Fibroblast of skin of left biceps (primary cell): ENCODE measurements at regions not wholly inside any gene's neighbourhood (a gene's known extent, or its start where the extent isn't known, plus 50 kb on each side); places are given as distances from the start of the nearest gene placed in this dataset.
A peak's percentile ranks its signal among the peaks of the same experiment; 100 is the strongest.

ENCODE experiments used
- DNase-seq, 2 experiments: peaks; one replicate each; pipeline ENCODE4 v3.0.0-alpha.2; 2013; ENCODE audit warnings: low read depth in 2 of 2

DNA sequence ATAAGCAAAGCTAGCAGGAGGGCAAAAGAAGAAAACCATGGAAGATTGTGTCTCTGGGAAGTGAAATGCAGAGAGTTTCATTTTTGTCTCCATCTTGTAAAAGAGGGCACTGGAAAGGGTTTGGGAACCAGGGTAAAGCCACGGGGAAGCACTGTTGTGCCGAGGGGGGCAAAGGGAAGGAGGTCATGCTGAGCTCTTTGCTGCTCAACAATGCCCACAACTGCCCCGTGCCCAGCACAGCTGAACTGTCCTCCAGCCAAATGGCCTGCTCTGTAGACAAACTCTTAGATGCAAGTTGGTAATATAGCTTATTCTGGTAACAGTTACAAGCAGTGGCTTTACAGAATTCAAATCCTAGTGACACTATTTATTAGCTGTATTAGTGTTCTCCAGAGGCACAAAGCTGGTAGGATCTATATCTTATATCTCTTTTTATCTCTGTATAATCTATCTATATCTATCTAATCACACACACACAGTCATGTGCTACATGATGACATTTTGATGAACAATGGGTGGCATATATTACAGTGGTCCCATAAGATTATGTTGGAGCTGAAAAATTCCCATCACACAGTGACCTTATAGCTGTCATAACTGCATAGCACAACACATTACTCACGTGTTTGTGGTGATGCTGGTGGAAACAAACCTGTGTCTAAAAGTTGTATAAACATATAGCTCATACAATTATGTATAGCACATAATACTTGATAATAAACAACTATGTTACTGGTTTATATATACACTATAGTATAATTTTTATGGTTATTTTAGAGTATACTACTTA, 203.4 kb upstream of the DDHD1 start:
- no peak for DNase-seq

DNA sequence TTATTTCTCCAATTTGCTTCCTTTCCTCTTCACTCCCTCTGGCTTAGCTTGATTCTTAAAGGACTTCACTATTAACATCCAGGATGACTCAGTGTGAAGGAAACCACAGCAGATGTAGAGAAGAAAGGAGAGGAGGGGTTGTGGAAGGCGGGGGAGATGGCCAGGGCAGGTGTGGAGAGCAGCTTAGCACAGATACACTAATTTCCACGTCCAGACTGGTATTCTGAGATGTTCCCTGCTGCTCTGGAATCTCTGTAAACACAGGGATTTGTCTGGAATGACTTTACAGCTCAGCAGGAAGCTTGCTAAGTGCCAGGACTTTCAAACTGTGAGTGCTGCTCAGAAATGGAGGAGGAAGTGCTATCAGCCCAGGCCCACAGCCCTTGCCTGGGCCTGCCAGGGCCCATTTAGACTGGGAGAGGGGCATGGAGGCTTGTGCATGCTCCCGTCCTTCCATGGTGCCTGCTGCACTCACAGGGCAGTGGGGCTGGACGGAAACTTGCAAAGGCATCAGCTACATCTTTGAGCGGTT, 202.5 kb upstream of the DDHD1 start:
- peak; percentile 66 to 72 for DNase-seq

DNA sequence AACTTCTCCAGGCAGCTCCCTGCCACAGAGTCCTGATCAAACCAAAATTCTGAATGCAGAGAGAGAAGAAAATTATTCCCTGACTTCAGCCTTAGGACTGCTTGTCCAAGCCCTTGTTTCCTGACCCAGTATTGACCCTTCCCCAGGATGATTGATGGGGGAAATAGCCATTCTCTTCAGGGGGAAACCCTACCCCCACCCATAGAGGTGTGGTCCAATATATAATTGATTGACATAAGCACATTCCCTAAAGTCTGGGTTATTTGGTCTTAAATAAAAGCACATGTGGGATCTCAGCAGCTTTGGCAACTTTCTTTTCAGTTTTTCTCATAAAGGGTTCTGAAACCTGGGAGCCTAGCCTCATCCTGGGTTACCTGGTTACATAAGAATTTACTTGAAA, 201.2 kb upstream of the DDHD1 start:
- no peak for DNase-seq

DNA sequence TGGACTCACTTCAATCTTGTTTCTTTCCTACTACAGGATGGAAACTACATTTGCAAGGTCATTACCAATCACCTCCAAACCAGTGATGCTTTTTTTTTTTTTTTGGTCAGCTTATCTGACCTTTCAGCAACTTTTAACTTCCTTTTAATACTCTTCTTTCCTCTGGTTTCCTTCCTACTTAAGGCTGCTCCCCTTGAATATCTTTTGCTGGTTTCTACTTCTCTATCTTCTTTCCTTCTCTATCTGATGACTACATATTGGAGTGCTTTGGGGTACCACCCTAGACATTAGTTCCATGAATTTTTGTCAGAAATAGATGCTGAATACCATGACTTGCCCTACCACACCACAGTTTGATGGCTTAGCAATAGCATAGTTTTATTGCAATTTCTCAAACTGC, 197.7 kb upstream of the DDHD1 start:
- DNase-seq = no peak

DNA sequence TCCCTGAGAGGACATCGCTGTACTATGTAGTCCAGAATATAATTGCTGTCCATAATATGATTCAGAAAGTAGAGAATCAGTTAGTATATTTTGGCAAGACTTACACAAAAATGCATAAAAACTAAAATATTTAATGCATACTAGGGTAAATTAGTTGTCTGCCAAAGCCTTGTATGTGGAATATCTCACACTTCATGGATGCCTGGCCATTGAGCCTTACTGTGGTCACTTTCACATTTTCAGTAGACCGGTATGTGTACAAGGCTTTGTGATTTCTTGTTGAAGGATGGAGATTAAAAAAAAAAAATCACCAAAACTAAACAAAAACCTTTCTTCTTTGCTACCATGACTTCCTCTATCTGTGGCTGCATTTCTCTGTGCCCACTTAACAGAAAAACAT, 197.3 kb upstream of the DDHD1 start:
- no peak for DNase-seq

DNA sequence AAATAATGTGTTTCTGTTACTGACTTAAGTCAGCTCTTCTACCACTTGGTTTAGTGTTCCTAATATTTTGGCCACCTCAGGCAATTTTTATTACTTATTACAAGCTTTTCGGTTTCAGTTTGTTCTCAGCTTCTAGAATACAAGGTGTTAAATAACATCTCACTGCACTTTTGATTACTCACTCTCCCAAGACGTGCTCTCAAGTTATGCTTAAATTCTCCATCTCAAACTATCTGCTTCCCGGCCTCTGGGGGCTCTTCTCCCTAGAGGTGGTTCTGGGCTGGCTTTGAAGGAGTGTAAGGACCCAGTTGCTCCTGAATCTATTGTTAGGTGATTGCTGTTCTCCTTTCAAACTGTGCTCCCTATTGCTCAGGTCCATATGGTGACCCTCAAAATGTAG, 193.9 kb upstream of the DDHD1 start:
- DNase-seq = no peak

DNA sequence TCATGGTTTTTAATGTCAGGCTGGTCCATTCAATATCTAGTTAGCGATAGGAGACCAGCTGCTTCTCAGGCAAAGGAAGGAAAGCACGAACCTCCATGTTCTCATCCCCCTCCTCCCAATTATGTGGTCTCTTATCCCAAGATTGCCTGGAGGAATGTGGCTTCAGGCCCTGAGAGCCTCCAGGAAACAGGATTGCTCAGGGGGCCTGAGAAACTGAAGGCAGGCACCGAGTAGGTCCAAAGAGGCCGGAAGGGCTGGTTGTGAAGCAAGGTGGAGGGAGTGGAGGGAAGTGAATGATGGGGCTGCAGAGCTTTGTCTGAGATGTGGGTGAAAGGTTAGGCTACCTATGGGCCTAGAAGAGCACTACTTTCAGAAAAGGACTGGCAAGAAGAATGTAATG, 188.2 kb upstream of the DDHD1 start:
- no peak for DNase-seq

DNA sequence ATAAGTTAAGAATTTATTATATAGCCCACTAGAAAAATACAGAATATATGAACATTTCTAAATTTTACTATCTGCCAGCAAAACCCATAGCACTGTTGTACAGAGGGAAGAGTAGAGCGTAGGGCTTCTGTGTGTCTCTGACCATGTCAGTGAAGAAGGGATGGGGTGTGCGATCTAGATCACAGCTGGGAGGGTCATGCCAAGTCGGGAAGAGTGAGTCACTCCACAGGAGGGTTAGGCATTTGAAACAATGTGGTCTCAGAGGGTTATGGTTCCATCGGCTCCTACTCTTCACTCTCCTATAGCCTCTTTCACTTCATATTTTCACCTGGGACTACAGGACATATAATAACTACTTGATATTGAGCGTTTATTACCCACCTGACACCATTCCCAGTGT, 185.1 kb upstream of the DDHD1 start:
- DNase-seq = no peak

DNA sequence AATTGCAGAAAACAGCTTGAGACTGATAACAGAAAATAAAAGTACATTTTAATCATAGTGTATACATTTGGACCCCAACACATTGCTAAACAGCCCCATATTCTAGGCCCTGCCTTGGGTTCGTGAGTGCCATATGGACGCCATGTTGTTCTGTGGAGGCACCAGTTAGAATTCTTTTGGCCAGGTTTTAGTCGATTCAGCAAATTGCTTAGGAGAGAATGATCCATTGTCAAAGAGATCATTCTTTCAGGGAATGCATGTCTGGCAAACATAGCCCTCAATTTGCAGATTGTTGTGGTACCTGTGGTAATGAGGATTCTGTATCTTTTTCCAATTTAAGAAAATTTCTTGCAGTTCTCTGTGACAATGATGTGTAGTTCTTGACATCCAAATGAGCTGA, 183.6 kb upstream of the DDHD1 start:
- DNase-seq = no peak

DNA sequence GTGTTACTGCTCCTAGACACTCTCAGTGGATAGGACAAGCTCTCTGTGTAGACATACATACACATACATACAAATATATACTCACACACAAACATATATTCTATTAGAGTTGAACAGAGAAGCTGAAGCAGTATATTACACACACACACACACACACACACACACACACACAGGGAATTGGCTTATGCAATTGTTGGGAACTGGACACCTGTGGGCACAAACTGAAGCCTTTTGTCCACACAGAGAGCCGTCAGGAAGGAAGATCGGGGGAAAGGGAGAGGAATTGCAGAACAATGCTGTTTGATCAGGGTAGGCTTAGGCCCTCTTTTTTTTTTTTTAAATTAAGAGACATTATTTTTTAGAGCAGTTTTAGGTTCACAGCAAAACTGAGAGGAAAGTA, 180.7 kb upstream of the DDHD1 start:
- DNase-seq = no peak

DNA sequence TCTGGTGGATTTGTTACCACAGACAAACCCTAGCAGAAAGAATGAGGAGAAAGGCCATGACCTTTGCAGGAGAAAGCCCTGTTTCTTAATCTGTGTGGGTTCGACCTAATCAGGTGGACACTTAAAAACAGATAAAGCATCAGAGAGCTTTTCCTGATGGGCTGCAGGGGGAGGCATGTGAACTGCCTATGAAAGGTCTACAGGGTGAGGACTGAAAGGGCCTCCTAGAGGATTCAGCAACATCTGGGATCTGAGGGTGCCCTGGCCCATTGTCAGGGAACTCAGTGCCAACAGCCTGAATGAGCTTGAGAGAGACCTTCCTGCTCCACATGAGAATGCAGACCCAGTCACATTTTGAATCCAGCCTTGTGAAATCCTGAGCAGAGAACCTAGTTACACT, 178.8 kb upstream of the DDHD1 start:
- no peak for DNase-seq

DNA sequence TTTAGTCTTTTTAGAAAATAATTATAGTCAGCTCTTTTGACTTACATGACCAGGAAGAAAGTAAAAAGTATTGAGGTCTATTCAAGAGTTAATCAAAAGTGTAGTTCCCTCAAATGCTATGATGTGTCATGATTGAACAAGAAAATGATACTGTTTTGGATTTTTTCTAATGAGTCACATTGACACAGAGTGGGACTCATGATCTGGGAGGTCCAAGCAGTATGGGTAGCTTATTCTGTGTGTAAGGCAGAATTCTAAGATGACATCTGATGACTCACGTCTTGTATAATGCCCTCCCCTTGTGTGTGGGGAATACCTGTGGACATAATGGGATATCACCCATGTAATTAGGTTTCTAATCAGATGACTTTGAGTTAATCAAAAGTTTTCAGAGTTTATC, 178.1 kb upstream of the DDHD1 start:
- peak; percentile 20 to 25 for DNase-seq

DNA sequence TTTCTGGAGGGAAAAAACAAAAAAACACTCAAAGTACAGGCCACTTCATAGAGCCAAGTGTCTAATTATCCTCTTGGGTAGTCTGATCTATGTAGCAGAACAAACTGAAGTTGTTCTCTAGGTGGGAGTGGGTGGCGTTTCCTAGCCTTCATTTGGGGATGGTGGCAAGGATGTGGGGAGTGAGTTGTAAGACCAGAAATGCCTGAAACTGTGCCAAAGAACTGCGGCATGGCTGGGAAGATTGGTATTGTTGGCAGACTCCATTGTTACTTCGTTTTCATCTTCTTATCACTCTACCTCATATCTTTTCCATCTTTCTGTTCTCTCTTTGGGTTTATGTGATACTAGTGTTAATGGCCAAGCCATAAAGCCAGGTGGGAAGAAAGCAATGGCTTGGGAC, 177.3 kb upstream of the DDHD1 start:
- no peak for DNase-seq

DNA sequence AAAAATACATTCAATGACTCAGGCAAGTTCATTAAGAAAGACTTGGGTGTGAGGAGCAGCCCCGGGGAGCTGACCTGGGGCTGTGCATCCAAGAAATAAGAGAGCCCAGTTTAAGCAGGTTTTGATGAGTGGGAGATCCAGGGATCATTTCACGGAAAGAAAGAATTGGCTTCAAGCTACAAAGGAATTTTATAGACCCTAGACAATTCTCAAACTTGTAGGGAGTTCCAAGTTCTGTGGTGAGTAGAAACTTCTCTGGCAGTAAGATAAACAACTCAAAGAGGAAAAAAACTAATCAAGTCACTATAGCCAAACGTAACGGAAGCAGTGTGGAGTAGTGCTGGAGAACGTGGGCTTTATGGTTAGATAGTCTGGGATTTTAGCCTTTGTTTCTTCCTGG, 175.7 kb upstream of the DDHD1 start:
- DNase-seq = no peak

DNA sequence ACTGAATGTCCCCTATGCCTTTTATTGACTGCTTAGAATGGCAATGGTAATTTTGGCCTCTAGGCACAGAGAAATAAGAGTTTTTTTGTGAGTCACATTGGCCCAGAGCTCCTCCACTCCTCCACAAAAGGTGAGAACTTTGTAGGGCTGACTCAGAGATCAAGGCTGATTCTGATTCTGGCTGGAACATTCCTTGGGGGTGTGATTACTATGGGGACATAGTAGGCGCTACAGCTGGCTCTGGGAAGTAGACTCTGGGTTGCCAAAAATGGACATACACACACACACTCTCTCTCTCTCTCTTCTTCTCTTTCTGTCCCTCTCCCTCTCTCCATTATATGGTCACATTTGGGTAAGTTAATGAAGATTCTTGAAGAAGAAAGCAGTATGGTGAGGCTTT, 174.6 kb upstream of the DDHD1 start:
- DNase-seq = no peak

DNA sequence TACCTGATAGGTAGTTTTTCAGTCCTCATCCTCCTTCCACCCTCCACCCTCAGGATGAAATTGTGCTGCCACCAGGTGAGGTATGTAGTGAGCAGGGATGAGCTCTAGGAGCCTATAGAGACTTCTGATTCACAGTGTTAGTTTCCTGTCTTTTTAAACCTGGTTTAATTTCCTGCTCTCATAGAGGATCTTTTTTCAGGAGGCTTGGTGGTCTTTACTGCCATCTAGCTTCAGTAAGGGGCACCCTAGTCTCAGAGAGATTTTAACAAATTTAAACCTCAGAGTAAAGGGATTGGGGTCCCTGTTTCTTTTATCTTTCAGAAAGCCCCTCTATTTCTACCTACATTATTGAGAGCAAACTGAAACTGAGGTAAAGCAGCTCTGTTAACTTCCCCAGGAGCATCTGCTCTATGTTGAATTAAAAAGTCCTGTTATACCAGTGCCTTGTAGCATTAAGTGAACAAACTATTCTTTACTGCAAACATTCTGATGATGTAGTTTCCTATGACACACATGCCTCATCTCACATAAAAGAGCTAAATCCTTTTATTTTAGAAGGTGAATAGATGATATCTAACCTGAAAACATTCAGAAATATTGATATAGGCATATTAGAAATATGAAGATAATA, 172.2 kb upstream of the DDHD1 start:
- no peak for DNase-seq

DNA sequence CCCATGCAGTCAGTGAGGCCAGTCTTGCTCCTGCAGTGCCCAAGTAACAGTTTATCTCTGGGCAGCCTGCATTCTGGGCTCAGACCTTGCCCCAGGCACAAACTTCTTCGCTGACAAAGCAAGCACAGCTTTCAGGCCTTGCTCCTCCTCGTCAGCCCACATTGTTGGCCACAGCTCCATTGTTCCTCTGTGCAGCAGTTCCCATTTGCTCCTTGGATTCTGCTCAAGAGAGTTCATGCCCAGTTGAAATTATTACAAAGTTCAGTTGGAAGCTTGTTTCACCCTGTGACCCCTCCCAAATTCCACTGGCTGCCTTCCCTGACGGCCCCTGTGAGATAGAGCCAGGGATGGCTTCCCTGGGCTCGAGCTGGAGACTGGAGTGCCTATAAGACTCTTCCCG, 163.4 kb upstream of the DDHD1 start:
- no peak for DNase-seq

DNA sequence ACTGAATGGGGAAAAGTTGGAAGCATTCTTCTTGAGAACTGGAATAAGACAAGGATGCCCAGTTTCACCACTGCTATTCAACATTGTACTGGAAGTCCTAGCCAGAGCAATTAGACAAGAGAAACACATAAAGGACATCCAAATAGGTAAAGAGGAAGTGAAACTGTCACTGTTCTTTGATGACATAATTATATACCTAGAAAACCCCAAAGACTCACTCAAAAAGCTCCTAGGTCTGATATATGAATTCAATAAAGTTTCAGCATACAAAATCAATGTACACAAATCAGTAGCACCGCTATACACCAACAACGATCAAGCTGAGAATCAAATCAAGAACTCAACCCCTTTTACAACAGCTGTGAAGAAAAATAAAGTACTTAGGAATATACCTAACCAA, 157.3 kb upstream of the DDHD1 start:
- DNase-seq = no peak

DNA sequence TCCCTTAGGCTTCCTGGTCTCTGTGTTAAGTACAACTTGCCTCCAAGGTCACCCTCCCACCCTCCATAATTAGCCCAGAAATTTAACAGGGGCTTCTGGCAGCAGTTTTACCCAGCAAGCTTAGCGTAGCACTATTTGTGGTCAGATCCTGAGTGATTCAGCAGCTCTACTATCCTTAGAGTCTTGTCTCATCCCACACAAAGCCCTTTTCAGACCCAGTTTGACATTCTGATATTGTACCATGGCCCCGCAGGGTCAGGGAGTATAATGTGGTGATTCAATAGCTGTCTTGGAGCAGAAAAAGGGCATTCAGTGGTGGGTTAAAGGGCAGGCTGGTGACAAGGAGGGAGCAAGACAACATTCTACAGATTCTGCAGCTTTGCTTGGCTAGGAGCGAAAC, 153.8 kb upstream of the DDHD1 start:
- DNase-seq = no peak

DNA sequence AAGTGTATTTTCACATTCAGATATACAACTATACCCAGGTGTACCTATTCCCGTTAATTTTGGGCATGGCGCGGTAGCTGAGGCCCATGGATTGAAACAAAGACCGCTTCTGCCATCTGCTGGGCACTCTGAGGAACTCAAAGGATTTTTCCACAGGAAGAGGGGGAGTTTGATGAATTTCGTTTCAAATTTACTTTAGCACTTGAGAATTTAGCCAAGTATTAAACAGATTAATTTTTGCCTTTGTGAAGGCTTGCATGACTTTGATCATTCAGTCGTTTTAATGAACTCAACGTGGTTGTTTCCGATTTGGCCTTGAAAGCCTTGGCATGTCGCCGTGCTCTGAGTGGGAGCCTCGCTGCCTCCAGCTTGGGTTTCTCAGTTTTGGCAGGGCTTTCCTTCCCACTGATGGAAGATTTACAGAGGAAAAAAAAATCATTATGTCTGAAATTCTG, 153.2 kb upstream of the DDHD1 start:
- DNase-seq = peak in 1 of 2 experiments; percentile 13

DNA sequence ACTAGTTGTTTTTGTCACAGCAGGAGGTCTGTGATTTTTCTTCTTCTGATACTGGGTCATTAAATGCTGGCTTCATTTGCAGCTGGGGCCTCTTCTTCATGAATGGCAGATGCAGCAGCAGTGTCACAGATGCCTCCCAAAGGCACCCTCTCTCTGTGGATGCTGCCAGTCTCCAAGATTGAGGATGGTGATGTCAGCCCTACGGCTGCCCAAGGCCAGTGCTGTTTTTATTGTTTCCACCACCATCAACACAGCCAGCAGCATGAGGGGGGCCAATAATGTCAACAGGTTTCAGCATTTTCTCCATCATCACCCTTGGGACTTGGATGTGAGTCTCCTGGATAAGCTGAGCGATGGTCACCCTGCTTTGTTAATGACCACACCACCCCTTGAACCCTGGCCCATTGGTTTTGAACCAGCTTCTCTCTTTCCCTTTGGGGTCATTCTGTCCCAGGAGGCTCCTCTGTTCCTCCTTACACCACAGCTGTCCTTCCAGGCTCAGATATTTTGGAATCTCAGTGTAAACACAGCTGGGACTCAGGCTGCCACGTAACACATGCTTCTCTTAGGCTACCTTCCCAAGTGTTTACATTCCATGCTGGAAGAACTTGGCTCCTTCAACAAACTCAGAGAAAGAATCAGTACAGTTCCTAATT, 151.7 kb upstream of the DDHD1 start:
- peak in 1 of 2 experiments; percentile 12 for DNase-seq

DNA sequence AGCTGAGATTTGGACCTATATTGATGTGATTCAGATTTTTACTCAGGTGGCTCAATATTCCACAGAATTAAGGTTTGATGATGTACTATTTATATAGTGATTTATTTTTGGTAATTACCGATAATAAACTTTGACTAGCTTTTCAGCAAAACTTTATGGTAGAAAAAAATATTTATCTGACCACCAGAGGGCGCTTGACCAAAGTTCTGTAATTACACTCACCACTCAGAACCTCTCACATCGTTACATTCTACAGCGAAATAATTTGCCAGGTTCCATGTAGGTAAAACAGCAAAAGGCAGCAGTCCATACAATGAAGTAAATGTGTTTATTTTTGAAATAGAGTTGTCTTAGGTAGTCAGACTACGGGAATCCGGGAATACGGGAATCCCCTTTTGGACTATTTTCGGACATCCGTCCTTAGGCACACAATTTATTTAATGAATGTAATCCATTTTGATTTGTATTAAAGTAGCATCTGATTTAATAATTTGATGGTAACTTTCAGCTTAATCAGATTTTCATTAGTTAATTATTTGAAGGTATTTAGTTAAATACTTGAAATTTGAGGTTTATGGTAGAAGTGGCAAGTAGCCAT, 143.0 kb upstream of the DDHD1 start:
- no peak for DNase-seq
